HG03196 (cell line): ENCODE measurements at regions not wholly inside any gene's neighbourhood (a gene's known extent, or its start where the extent isn't known, plus 50 kb on each side); places are given as distances from the start of the nearest gene placed in this dataset.

ENCODE experiments used
- ATAC-seq: cut with Tn5 transposase; IDR thresholded peaks from one replicate; pipeline ENCODE4 v1.9.1; 2021; ENCODE audit not compliant: unreplicated experiment

- no peak for ATAC-seq
Observed at GRCh38 chr15:35768949-35769348, 223.0 kb upstream of the DPH6 start.

- ATAC-seq, result no peak
Observed at GRCh38 chr15:35769656-35770055, 223.7 kb upstream of the DPH6 start.

- no peak for ATAC-seq
Observed at GRCh38 chr15:35771746-35772442, 225.9 kb upstream of the DPH6 start.

DNA sequence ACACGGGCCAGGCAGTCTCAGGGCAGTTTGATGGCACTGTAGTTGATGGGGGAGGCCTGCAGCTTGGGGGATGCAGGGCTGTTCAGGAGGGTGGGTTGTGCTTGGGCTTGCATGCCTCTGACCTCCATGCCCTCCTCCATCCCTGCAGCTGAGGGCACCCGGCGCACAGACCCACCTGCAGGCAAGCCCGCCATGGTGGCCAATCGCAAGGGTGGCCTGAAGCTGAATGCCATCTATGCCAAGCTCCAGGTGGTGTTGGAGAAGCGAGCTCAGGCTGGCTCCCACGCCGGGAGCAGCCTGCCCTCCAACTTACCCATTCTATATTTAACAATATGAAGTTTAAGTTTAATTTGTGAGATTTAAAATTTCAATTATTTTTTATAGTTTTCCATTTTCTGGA is 228.7 kb upstream of the DPH6 start:
- ATAC-seq, result no peak

DNA sequence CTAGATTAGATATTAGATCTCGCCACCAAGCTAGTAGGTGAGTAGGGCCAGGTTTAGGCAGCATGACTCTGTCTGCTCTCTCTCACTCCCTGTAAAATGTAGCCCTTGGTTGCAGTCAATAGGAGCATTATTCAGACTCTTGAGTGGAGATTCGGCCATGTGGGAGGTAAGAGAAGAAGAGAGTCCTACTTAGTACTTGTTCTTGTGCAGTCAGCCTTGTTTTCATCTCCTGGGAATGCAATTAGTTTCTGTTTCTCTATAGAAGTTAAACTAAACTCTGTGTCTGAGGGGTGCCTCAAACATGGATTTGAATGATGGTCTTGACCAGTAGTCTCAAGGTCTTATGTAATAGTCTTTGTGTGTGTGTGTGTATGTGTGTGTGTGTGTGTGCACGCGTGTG is 229.5 kb upstream of the DPH6 start:
- no peak for ATAC-seq

GRCh38 chr15:35777061-35777460 is 231.1 kb upstream of the DPH6 start:
- ATAC-seq, result no peak

DNA sequence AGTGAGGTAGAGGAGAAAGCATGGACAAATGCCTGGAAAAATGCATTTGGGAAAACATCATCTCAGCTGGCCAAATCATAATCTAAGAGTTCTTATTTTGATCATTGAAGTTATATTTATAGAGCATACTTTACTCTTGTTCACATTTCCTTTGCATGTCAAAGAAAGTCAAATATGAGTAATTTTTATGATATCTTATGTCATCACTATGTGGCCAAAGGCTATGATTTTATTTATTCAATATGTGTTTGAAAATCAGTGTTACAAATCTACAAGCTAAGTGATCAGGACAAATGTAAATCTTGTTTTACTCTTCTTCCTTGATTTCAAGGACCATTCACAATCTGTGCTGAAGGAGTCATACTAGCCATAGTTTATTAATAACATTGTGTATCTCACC is 237.2 kb upstream of the DPH6 start:
- ATAC-seq, result no peak

GRCh38 chr15:35784745-35785144 is 238.8 kb upstream of the DPH6 start:
- no peak for ATAC-seq

DNA sequence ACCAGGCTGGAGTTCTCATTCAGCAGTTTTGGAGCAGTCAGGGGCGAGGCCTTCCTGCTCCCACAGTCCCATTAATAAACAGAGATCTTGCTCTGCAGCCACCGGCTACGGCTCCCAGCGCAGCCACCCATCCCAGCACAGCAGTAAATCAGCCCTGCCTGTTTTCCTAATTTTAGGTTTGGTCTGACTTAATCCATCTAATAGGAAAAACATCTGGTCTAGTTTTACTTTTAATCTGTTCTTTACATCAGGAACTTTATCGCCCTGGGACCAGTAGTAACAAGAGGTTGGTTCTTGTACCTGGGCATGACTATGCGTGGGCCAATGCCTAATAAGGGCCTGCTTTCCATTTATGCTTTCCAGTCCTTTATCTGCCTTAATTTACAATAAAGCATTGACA is 264.0 kb upstream of the DPH6 start:
- no peak for ATAC-seq

DNA sequence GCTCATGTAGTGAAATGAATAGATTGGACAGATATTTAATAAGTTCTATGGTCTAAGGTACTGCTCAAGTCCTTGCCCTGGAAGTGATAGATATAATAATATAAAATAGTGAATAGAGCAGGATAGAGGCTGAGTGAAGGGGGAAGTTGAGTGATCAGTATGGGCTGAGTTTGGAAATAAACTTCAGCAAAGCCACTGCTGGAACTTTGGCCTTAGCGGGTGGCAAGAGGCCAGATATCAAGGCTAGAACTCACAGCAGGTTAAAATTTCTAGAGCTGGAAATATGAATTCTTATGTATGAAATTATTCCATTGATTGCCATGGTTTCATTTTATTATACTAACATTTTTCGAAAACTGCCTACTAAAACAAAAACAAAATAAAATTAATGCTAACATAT is 267.6 kb upstream of the DPH6 start:
- ATAC-seq, result no peak

GRCh38 chr15:35818846-35819245 is 272.9 kb upstream of the DPH6 start:
- no peak for ATAC-seq

GRCh38 chr15:35822153-35822552 is 276.2 kb upstream of the DPH6 start:
- ATAC-seq, result no peak

DNA sequence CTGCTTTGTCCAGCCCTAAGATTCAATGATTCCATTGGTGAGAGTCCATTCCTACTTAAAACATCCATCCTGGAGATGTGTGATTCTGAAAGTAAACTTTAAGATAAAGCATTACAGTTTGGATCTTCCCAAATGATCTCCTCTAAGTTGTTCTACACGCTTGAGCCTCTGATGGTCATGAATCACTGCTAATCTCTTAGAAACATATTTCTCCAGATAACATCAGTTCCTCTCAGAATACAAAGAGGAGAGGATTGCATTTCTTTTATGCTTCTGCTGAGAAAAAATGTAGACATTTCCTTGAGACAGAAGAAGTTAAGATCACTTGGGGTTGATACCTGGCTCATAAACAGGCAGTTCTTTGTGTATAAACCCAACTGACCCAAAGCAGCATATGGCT is 281.2 kb upstream of the DPH6 start:
- no peak for ATAC-seq

GRCh38 chr15:35827911-35828310 is 281.9 kb upstream of the DPH6 start:
- ATAC-seq, result no peak

DNA sequence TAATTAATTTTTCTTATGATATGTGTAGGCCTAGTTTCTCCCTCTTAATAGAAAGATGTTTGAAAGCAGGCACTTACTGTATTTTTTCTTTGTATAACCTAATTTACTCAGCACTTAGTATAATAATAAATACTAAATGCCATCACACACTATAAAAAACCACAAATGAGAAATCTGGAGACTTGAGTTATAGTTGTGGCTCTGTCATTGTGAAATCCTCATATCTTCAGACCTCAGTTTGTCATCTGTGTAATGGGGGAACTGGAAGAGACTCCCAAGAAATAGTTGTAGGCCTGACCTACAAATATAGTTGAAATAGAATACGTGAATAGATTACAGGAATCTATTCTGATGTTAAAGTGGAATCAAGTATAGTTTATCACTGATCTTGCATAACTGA is 287.6 kb upstream of the DPH6 start:
- no peak for ATAC-seq

DNA sequence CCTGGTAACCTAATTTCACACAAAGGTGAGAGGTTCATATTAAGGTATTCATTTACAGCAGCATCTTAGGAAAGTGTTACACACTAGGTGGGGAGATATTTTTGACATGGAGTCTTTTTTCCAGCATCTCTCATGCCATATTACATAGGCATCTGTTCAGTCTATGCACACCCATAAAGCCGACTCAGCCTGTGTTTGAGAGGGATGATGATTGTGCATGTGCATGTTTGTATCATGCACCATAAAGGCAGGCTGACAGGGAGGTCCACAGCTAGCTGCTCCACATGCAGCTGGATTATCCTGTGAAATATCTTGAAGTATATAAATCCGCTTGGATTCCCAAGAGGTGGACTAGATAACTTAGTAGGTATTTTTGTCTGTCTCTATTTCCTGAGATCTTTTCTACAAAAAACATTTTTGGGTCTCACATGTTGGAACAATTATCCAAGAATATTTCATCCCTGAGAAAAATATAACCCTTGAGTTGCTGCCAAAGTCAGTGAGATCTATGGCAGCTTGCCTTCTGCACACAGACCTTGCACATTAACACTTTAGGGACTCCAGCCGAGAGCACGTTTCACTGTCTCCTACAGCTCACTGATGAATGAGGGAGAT is 288.4 kb upstream of the DPH6 start:
- ATAC-seq, result no peak

GRCh38 chr15:35834866-35835265 is 288.9 kb upstream of the DPH6 start:
- ATAC-seq, result no peak

DNA sequence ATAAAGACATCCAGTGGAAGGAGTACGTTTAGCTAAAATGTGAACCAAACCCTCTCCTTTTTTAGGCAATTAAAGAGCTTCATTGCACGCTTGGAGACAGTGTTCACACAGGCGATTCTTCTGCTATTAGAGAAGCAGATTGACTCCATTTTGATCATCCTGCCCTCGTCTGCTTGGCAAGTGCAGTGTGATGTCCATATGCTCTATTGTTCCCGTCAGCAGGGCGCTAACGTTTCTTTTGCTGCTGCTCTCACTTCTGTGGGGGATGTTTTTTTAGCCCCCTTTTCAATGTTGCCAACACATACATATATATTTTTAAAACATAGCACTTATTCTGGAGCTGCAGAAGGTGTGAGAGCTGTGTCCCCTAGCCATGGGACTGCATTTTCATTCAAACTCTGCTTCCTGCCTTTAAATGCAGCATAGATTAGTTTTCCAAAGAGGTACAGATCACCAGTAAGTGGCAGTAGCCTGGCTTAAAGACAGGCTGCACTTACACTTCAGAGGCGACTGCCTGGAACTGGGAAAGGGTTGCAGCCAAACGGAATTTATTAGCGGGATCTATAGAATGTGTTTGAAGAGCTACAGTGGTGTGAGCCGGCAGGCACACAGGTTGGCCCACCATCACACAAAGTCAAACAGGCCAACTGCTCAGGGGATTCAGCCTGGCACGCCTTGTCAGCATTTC is 292.6 kb upstream of the DPH6 start:
- ATAC-seq, result no peak

DNA sequence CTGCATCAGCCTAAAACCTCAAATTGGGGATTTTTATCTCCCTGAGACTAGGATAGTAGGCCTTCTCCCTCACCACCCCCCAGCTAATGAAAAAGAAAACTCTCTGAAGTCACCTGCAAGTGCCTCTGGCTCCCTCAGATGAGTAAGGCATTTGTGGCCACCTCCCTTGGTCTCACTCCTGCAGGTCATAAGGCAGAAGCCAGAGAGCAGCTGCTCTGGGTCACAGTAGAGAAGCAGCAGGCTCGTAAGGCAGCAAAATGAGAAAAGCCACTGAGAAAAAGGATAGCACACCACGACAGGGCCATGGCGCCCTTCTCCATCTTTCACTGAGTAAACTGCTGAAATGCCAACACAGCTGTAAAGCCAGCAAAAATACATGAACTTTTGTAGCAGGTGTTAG is 296.7 kb upstream of the DPH6 start:
- no peak for ATAC-seq

GRCh38 chr15:35843498-35843897 is 297.5 kb upstream of the DPH6 start:
- no peak for ATAC-seq

GRCh38 chr15:35850284-35850683 is 304.3 kb upstream of the DPH6 start:
- no peak for ATAC-seq

- ATAC-seq, result no peak
Observed at GRCh38 chr15:35851491-35851890, 305.5 kb upstream of the DPH6 start.
